ENCODE measurements at regions not wholly inside any gene's neighbourhood (a gene's known extent, or its start where the extent isn't known, plus 50 kb on each side); places are given as distances from the start of the nearest gene placed in this dataset.

DNA sequence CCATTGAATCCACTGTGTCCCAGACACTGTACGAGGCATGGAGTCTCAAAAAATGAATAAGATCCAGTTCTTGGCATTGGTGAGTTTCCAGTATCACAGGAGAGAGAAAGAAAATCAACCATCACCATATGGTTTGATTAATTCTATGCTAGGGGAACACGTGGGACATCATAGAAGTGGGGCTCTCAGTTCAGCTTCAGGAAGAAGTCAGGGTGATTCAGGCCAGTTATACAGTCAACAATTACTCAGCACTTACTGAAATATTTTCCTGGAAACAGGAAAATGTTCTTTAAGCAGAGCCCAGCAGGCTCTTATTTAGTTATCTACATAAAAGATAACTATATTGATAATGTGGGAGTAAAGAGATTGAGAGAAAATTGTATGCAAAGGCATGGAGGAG lies 407.2 kb downstream of the NOVA1 start:
- CTCF ChIA-PET = no interaction called here
- POLR2A ChIA-PET = no interaction called here
- no peak for DNase-seq (ENCODE audit: extremely low spot score)
- TF ChIP-seq, protein P1, sequence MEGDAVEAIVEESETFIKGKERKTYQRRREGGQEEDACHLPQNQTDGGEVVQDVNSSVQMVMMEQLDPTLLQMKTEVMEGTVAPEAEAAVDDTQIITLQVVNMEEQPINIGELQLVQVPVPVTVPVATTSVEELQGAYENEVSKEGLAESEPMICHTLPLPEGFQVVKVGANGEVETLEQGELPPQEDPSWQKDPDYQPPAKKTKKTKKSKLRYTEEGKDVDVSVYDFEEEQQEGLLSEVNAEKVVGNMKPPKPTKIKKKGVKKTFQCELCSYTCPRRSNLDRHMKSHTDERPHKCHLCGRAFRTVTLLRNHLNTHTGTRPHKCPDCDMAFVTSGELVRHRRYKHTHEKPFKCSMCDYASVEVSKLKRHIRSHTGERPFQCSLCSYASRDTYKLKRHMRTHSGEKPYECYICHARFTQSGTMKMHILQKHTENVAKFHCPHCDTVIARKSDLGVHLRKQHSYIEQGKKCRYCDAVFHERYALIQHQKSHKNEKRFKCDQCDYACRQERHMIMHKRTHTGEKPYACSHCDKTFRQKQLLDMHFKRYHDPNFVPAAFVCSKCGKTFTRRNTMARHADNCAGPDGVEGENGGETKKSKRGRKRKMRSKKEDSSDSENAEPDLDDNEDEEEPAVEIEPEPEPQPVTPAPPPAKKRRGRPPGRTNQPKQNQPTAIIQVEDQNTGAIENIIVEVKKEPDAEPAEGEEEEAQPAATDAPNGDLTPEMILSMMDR (IDR thresholded peaks at IDR 0.05; ENCODE audit: control extremely low read depth, extremely low read depth, low read depth, missing control alignments) = no peak

DNA sequence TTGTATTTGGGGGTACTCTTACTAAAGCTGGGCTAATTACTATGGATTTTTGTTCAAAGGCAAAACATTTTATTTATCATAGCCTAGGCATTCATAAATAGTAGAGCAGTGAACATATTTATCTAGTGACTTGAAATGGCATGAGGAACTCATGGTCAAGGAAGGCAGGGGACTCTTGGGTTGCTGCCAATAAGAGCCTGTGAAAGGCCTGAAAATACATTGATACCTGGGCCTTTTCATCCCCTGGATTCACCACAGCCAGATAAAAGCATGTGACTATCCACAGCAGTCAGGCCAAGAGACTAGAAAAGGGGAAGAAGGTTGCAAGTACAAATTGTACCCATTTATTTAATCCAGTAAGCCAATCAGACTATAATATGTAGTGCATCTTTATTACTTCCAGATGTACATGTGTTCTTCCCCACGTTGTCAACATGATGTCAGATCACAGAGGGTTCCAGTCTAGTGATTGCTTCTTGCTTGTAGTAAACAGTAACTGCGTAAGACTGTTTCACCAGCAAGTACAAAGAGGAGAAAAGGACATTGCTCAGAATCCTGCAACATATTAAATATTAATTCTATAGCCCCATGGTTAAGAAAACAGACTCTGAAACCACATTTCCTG lies 409.7 kb downstream of the NOVA1 start:
- TF ChIP-seq, protein P1 (IDR thresholded peaks at IDR 0.05; ENCODE audit: control extremely low read depth, extremely low read depth, low read depth, missing control alignments) = no peak
- POLR2A ChIA-PET = no interaction called here
- no peak for DNase-seq (ENCODE audit: extremely low spot score)

DNA sequence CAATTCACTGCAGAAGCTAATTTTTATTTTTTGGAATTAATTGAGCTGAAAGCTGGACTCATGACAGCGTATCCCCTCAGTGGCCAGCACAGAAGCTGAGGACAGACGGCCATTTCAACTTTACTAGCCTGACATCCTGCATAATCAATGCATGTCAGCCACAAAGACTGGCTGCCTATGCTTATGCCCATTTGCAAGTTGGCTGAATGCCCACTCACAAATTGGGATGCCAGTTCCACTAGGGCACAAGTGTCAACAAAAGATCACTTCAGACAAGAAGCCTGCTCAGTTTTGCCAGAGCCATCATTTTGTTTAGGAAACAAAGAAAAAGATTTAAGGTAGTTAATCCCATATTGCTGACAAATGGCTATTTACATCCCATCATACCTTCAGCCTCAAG lies 417.6 kb downstream of the NOVA1 start:
- ChIA-PET CTCF (no interaction called here), POLR2A (no interaction called here)
- no peak for DNase-seq (ENCODE audit: extremely low spot score)
- TF ChIP-seq, protein P1 (IDR thresholded peaks at IDR 0.05; ENCODE audit: control extremely low read depth, extremely low read depth, low read depth, missing control alignments) = no peak

More for the DNA sequence above, 409.7 kb downstream of the NOVA1 start:
- CTCF ChIA-PET = no interaction called here

DNA sequence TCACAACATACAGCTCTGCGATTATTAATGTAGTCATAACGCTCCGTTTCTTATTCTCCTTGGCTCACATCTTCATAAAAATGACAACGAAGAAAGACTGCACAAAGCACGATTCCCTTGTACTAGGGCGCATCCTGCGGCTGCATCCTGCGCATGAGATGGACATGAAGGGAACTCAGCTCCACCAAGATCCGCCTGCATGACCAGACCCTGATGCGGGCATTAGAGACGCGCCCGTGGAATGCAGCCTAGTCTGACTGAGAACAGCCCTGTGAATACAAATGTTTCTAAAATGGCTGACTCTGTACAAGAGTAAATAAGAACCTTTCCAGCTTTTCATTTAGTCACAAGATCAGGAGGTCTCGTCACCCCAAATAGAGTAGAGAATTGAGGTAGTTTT lies 422.2 kb downstream of the NOVA1 start:
- CTCF ChIA-PET = no interaction called here
- no peak for DNase-seq (ENCODE audit: extremely low spot score)
- POLR2A ChIA-PET = no interaction called here
- TF ChIP-seq, protein P1 (IDR thresholded peaks at IDR 0.05; ENCODE audit: control extremely low read depth, extremely low read depth, low read depth, missing control alignments) = no peak

DNA sequence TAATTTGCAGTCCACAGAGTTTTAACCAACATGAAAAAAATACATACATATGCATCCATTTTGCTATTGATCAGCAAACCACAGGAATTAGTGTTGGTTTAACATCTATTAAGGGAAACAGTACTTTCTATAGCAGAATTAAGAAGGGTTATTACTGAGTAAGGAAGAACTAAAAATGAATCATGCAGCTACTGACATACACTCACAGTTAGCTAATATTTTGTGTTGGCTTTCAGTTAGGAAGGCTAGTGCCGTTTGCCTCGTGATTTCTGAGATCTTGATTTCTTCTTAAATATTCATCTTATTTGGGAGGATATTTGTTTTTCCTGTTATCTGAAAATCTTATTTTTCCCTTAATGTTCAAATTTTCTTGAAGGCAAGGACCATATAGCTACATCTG lies 423.4 kb downstream of the NOVA1 start:
- POLR2A ChIA-PET = no interaction called here
- no peak for DNase-seq (ENCODE audit: extremely low spot score)
- CTCF ChIA-PET = interaction anchor here (0.8 kb wide), 1 partner anchor 11 kb away, joined by 3 read pairs; no protein-coding TSS in a partner anchor
- TF ChIP-seq, protein P1 (IDR thresholded peaks at IDR 0.05; ENCODE audit: control extremely low read depth, extremely low read depth, low read depth, missing control alignments) = no peak

DNA sequence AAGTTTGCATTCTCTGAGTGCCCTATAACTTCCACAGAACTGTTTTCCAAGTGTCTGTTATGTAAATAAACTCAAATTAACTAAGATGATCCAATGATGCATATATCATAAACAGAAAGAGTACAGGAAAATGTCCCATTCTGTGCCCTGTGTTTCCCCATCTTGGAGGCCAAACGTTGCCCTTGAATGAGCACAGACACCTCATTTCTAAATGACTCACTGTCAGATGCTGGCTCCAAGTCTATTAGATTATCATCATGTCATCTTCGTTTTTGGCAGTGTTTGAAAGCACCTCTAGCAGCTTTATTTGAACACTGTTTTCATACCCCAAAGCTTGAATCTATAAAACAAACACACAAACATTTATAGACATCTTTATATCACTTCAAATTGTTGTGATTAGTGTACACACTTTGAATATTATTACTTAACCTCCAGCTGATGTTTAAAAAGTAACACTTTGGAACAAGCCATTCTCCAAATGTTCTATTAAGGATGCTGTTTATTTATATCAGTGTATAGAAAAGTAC lies 424.2 kb downstream of the NOVA1 start:
- DNase-seq (ENCODE audit: extremely low spot score) = no peak
- ChIA-PET POLR2A (no interaction called here), CTCF (no interaction called here)
- TF ChIP-seq, protein P1 (IDR thresholded peaks at IDR 0.05; ENCODE audit: control extremely low read depth, extremely low read depth, low read depth, missing control alignments) = no peak
